Epithelial cell of proximal tubule (primary cell): ENCODE measurements at regions not wholly inside any gene's neighbourhood (a gene's known extent, or its start where the extent isn't known, plus 50 kb on each side); places are given as distances from the start of the nearest gene placed in this dataset.

Experiments used
- DNase-seq: peaks from one replicate; pipeline ENCODE4 v3.0.0-alpha.2; 2011; ENCODE audit warnings: low read depth
- H3K4me3 ChIP-seq: 2 replicates; pipeline ENCODE4 v1.5.1; 2011; ENCODE audit warnings: low read depth, mild to moderate bottlenecking, low read length
- CTCF ChIP-seq: conservative IDR thresholded peaks from 2 replicates; pipeline ENCODE4 v1.5.1; 2012; ENCODE audit warnings: low read depth, mild to moderate bottlenecking, low read length

DNA sequence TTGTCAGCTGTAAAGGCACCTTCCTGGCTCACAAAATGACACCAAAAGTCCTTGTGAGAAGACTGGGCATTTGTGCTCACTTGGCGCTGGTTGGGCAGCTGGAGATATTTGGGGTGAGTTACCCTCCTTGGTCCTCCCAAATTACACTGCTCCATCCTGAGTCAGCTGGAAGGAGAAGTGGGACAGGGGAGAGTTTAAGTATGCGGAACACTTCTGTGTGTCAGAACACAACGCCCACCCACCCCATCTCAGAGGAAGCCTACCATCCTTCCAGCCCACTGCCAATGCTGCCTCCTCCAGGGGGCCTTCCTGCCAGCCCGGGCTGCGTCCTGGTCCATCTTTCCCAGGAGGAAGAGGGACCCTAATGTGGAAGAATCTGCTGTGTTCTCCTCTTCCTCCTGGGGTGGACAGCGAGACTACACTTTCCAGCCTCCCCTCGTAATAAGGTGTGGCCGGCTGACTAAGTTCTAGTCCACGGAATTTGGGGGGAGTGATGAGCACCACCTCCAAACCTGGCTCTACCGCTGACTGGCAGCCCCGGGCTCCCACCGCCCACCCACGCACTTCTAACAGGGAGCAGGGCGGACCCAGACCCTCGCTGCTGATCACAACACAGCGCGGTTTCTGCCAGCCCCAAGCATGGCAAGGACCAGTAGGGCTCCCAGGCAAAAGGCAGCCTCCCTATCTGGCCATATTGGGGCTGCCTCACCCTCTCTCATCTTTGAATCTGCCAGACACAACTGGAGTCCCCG, 265.0 kb downstream of the XXYLT1 start:
- H3K4me3 ChIP-seq = no peak overlapping the region
- TF ChIP-seq CTCF = no peak
- DNase-seq = no peak

GRCh38 chr3:195007151-195007550, 263.8 kb downstream of the XXYLT1 start:
- no peak for TF ChIP-seq CTCF
- no peak for DNase-seq
- H3K4me3 ChIP-seq = no peak overlapping the region

DNA sequence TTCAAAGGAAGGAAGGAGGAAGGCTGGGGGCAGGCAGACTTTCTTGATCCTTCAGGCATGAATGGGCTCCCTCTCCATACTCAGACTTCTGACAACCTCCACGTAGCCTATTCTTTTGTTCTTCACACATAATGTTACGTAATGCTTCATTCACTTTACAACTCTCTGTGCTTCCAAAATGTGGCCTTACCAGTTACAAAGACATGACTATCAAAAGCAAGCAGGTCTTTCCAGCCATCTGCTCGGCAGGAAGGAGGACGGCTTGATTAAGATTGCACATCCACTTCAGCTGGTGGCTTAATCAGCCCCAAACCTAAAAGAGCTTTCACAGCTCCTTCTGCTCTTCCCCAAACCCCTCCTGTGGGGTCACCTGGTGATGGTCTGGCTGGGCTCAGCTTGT, 263.2 kb downstream of the XXYLT1 start:
- no peak for DNase-seq
- H3K4me3 ChIP-seq = no peak overlapping the region
- no peak for TF ChIP-seq CTCF

GRCh38 chr3:195008816-195009215, 262.1 kb downstream of the XXYLT1 start:
- no peak for DNase-seq
- TF ChIP-seq CTCF = no peak
- H3K4me3 ChIP-seq = no peak overlapping the region

- no peak for DNase-seq
- H3K4me3 ChIP-seq = no peak overlapping the region
- no peak for TF ChIP-seq CTCF
Measured at GRCh38 chr3:195009616-195010015, 261.3 kb downstream of the XXYLT1 start.

GRCh38 chr3:195010551-195011100, 260.3 kb downstream of the XXYLT1 start:
- no peak overlapping the region for H3K4me3 ChIP-seq
- TF ChIP-seq CTCF = no peak
- DNase-seq = no peak

- H3K4me3 ChIP-seq = no peak overlapping the region
- DNase-seq = no peak
- no peak for TF ChIP-seq CTCF
Measured at GRCh38 chr3:195011231-195011834, 259.6 kb downstream of the XXYLT1 start.
